Sigmoid colon (tissue), 4 donors: ENCODE measurements at regions not wholly inside any gene's neighbourhood (a gene's known extent, or its start where the extent isn't known, plus 50 kb on each side); places are given as distances from the start of the nearest gene placed in this dataset.
"Not testable (repeated sequence)": the region's sequence is repeated elsewhere in the genome, so short reads cannot be mapped to it uniquely, and the experiment has no call there.

Experiments used
- CTCF ChIP-seq, 4 experiments: fragments of 450-650 bp in 3 of 4; fragments of 200-600 bp in 1 of 4; IDR thresholded peaks; one replicate each; pipeline ENCODE4 v1.5.1; 2016 to 2019; ENCODE audit warnings: antibody characterized with exemption in 4 of 4, mild to moderate bottlenecking in 3 of 4, moderate library complexity in 2 of 4
- EP300 ChIP-seq, 4 donors: sonication (generic); formaldehyde crosslinking; IDR thresholded peaks; one replicate each; pipeline ENCODE4 v1.6.1; 2017; ENCODE audit warnings: antibody characterized with exemption in 4 of 4

- not testable (repeated sequence) for TF ChIP-seq CTCF, EP300 (IDR thresholded peaks at IDR 0.05)
Observed at GRCh38 chr9:39464122-39464777, 108.8 kb downstream of the SPATA31A1 start.
